C1 segment of cervical spinal cord (tissue), 14 donors: ENCODE measurements at regions not wholly inside any gene's neighbourhood (a gene's known extent, or its start where the extent isn't known, plus 50 kb on each side); places are given as distances from the start of the nearest gene placed in this dataset.
"Not testable (repeated sequence)": the region's sequence is repeated elsewhere in the genome, so short reads cannot be mapped to it uniquely, and the experiment has no call there.

Experiments
- DNase-seq, 14 donors: peaks; one replicate each; lab custom pipeline; 2025; lab: John Stamatoyannopoulos, UW

GRCh38 chr16:33583702-33584101 lies 124.3 kb downstream of the TP53TG3F start:
- not testable (repeated sequence) for DNase-seq

GRCh38 chr16:33588589-33588988 lies 129.2 kb downstream of the TP53TG3F start:
- DNase-seq, result not testable (repeated sequence)

- DNase-seq, result not testable (repeated sequence)
Measured at GRCh38 chr16:33593344-33593743, 133.9 kb downstream of the TP53TG3F start.

GRCh38 chr16:33595074-33595473 lies 135.7 kb downstream of the TP53TG3F start:
- not testable (repeated sequence) for DNase-seq

GRCh38 chr16:33601029-33601428 lies 141.6 kb downstream of the TP53TG3F start:
- DNase-seq, result not testable (repeated sequence)

- DNase-seq, result not testable (repeated sequence)
Measured at GRCh38 chr16:33623535-33624077, 164.2 kb downstream of the TP53TG3F start.

- not testable (repeated sequence) for DNase-seq
Measured at GRCh38 chr16:33628895-33629294, 169.5 kb downstream of the TP53TG3F start.

GRCh38 chr16:33631713-33632112 lies 172.3 kb downstream of the TP53TG3F start:
- DNase-seq, result not testable (repeated sequence)

- not testable (repeated sequence) for DNase-seq
Measured at GRCh38 chr16:33634057-33634456, 174.6 kb downstream of the TP53TG3F start.

GRCh38 chr16:33636760-33637159 lies 177.3 kb downstream of the TP53TG3F start:
- DNase-seq, result not testable (repeated sequence)

GRCh38 chr16:33643270-33643669 lies 183.9 kb downstream of the TP53TG3F start:
- not testable (repeated sequence) for DNase-seq

GRCh38 chr16:33643698-33644381 lies 184.4 kb downstream of the TP53TG3F start:
- DNase-seq, result not testable (repeated sequence)

GRCh38 chr16:33646386-33646785 lies 187.0 kb downstream of the TP53TG3F start:
- not testable (repeated sequence) for DNase-seq

- not testable (repeated sequence) for DNase-seq
Measured at GRCh38 chr16:33655756-33656155, 196.3 kb downstream of the TP53TG3F start.

- DNase-seq, result not testable (repeated sequence)
Measured at GRCh38 chr16:33656394-33656793, 197.0 kb downstream of the TP53TG3F start.

- DNase-seq, result not testable (repeated sequence)
Measured at GRCh38 chr16:33657717-33658116, 198.3 kb downstream of the TP53TG3F start.

- not testable (repeated sequence) for DNase-seq
Measured at GRCh38 chr16:33680791-33681190, 221.4 kb downstream of the TP53TG3F start.

- DNase-seq, result not testable (repeated sequence)
Measured at GRCh38 chr16:33700320-33700719, 240.9 kb downstream of the TP53TG3F start.

GRCh38 chr16:33706845-33707590 lies 247.6 kb downstream of the TP53TG3F start:
- DNase-seq, result not testable (repeated sequence)

GRCh38 chr16:33707591-33707934 lies 248.2 kb downstream of the TP53TG3F start:
- DNase-seq, result not testable (repeated sequence)

GRCh38 chr16:33709856-33710695 lies 250.7 kb downstream of the TP53TG3F start:
- DNase-seq, result not testable (repeated sequence)

- not testable (repeated sequence) for DNase-seq
Measured at GRCh38 chr16:33710696-33711087, 251.3 kb downstream of the TP53TG3F start.
